HG03571 (cell line): ENCODE measurements at regions not wholly inside any gene's neighbourhood (a gene's known extent, or its start where the extent isn't known, plus 50 kb on each side); places are given as distances from the start of the nearest gene placed in this dataset.

Source experiments
- ATAC-seq: cut with Tn5 transposase; IDR thresholded peaks from one replicate; pipeline ENCODE4 v1.9.1; 2021; ENCODE audit not compliant: unreplicated experiment

DNA sequence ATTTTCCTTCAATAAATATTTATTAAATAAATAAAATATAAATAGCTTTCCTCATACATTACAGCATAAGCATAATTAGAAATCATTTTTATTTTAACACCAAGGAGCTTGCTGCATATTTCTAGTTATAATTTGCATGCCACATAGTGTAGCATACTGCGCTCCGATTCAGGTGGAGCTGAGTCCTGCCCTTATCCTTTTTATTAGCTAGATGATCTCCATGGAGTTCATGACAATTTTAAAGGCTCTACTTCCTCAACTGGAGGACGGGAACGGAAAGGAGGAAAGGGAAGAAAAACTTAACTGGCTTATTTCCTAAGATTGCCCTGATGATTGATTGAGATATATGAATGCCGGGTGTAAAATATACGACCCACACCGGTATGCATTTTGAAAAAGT, 385.2 kb downstream of the PLK2 start:
- ATAC-seq: no peak

DNA sequence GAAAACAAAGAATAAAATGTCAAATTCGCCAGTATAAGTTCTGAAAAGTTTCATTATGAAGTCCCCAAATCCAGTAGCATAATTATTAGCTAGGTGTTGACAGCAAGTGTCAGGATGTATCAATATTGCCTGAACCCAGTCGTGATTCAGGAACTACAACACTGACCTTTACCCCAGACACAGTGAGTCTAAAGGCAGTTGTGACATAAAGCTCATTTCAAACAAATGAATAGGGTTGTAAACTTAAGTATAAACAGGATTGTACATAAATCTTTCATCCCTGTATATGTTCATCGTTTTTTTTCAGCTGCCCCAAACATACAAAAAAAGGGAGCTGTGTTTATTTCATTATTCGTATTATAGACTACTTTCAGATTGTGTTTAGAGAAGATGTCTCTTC, 385.7 kb downstream of the PLK2 start:
- no peak for ATAC-seq

DNA sequence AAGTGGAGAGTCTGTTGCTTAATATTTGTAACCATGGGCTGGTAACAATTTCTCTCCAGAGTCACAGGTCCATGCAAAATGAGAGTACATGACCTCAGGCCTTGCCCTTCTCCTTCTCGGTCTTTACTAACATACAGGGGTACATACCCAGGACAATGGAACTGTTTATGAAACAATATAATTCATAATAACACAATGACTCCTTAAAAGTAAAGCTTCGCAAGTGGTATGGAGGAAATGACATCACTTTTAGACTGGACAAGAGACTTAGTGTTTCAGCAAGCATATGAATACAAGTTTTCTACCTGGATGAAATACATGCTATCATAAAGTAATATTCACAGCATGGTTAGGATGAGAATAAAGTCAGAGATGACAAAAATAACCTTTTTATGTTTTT, 386.6 kb downstream of the PLK2 start:
- ATAC-seq: no peak

DNA sequence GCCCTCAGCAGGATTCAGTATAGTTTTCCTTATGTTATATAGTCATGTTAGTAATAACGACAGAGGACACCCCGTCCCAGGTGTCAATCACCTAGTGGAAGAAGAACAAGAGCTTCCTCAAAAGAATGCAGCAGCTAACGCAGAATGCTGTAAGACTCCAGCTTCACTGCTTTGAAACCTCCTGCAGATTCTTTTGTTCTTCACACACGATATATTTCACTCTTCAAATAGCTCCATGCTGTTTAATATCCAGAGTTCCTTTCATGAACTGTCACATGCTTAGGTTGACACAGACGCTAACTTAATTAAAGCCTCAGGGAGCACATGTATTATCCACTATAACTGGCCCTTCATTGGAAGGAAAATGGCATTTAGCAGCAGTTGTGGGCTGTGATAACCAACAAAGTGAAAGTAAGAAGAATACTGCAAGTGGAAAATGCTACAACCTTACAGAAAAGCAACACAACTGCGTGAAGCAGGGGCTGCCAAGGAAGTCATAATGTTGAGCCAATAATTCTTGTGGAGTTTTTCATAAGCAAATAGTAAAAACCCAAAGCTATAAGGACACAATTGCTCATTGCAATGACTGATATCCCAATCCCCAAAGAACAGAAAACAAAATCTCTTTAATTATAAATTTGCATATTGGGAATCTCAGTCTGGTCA, 387.5 kb downstream of the PLK2 start:
- ATAC-seq: no peak

DNA sequence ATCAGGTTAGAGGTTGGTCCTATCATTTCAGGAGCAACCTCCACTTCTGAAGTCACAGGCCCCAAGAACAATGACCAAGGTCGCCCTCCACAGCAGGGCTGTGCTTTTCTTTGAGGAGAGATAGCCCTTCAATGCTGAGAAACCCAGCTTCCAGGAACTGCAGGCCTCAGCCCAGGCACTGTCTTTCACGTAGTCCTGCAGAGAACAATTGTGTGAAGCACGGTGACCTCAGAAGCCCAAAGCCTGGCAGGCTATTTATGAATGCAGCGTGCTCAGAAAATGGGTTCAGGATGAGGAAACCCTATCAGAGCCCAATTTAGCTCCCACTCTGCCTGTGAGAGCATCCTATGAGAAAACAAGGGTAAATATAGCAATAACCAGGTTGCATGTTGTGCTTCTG, 388.3 kb downstream of the PLK2 start:
- no peak for ATAC-seq

DNA sequence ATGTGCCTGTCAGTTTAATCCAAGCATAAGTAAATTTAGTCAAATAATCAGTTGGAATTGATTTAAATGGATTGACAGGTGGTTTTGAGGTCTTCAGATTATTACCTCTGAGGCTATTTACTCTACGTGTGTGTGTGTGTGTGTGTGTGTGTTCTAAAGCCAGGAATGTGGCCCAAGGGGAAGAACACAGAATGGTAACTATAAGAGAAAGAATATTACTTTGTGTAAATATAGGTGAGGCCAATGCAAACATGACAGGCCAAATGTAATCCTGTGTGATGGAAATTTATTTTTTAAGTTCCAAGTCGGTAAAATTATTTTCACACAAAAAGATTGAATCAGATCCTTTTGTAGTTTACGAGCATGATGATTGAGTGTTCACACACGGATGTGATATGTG, 390.0 kb downstream of the PLK2 start:
- ATAC-seq: no peak

DNA sequence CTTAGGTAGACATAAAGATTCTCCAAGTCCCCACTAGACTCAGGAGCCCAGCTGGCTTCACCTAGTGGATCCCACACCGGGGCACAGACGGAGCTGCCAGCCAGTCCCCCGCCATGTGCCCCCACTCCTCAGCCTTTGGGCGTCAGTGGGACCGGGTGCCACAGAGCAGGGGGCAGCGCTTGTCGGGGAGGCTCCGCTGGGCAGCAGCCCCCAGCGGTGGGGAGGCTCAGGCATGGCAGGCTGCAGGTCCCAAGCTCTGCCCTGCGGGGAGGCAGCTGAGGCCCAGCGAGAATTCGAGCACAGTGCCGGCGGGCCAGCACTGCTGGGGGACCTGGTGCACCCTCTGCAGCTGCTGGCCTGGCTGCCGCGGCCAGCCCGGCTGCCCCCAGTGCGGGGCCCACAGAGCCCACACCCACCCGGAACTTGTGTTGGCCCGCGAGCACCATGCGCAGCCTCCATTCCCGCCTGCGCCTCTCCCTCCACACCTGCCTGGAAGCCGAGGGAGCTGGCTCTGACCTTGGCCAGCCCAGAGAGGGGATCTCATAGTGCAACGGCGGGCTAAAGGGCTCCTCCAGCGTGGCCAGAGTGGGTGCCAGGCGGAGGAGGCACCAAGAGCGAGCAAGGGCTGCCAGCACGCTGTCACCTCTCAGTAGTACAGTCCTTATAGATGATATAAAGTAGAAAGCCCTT, 390.7 kb downstream of the PLK2 start:
- ATAC-seq: no peak

DNA sequence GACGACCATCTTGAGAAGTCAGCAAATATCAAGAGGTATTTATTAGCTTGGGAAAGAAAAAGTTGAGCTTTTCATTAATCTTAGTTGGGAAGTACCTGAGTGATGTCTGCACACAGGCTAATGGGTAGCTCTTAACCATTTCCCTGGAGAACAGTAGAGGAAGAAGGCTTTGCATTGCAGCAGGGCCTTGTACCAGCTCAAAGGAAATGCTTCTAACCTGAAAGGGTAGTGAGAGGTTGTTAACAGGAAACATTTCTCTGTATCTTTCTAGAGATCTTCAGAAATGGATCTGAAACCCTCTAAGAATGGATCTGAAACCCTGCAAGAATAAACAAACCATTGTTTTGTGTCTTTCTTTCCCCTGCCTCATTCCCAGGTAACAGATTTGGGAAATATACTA, 393.3 kb downstream of the PLK2 start:
- ATAC-seq: no peak

DNA sequence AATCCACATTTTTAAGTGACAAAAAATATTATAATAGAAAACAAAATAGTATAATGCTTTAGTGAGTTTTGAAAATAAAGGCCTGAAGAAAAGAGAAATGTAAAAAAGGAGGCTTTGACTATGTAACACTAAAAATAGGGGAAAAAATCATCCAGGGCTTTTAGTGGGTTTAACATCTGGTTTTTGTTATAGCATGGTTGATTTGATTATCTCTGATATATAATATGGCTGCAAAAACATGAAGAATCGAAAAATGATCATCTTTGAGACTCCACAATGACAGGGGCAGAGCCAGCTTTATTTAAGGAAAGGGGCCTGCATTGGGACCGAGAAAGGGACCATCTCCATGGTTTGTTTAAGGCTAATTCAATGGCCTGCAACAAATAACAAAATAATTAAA, 393.8 kb downstream of the PLK2 start:
- no peak for ATAC-seq

DNA sequence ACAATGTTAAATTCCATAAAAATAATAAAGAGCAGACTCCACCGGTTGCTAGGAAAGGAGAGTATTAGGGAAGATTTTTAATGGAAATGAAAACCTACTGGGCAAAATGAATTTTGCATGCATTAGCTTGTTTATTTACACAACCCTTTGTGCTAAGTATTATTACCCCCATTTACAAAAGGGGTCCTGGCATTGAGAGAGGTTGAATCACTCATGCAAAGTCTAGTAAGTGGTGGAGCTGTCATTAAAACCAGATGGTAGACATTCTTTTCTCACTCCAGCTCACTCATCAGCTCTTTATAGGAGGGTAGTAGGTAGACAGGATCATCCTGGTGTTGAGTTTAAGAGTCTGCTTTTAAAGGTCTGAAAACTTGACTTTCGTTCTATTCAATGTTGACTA, 395.1 kb downstream of the PLK2 start:
- no peak for ATAC-seq

DNA sequence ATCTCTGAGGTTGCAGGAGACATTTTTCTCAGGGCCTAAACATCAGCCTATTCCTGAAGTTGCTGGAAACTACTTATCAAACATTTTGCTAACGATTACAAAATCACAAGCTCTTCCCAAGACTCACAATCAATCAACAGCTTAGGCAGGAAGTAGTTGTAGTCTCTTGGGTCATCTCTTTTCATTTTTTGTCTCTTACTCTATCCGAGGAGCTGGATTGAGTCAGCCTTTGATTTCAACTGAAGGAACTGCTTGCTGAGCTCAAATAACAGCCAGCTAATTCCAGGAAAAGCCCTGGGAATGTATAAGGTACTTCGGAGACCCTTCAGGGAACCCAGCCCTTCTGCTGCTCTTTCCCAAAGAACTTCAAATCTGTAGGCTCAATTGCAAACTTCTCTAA, 398.9 kb downstream of the PLK2 start:
- ATAC-seq: no peak

DNA sequence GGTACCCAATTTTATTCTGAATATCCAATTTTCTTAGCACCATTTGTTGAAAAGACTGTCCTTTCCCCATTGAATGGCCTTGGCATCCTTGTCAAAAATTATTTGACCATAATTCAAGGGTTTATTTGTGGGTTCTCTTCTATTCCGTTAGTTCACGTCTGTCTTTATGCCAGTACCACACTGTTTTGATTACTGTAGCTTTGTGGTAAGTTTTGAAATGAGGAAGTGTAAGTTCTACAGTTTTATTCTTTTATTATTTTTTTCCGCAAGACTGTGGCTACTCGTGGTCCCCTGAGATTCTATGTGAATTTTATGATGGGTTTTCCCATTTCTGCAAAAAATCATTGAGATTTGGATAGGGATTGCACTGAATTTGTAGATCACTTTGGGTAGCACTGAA, 402.6 kb downstream of the PLK2 start:
- no peak for ATAC-seq

DNA sequence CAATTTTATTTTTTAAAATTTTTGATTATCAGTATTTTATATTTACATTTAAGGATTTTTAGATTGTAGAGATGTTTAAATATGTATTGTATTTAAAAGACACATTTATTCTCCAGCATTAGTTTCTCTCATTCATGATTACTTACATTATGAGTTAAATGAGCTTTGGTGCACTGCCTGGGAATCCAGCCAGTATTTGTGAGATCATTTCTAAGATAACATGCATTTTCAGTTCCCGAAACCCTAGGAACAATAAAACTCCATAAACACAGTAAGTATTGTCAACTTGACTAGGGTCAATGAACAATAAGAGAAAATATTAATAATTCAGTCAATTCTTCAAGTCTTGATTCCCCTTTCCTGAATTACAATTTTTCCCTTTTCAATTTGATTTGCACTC, 403.3 kb downstream of the PLK2 start:
- no peak for ATAC-seq

DNA sequence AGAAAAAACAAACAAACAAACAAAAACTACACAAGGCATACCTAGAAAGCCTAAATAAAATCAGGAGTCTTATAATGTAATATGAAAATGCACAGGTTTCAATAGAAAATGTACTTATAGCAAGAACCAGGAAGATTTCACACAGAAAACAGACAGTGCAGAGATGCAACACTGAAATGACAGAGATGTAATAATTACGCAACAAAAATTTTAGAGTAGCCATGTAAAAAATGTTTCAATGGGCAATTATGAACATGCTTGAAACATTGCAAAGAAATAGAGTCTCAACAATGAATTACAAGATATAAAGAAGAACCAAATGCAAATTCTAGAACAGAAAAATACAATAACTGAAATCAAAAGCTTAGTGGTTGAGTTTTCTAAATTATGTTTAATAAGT, 405.9 kb downstream of the PLK2 start:
- no peak for ATAC-seq

DNA sequence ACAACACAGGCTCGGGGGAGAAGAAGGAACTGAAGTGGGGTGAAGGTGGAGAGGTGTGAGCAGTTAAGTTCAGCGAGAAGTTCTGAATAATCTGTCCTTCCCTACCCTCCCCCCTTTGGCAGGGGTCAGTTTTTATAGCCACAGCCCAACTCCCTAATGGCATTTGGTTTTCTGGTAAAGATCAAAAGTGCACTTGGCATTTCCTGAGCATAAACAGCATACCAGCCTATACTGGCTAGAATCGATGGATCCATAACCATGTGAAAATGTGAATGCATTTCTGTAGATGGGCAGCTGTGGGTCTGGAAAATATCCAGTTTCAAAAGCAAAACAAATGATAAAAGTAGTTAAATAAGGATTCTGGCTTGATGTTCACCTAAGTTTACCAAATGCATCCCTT, 410.9 kb downstream of the PLK2 start:
- no peak for ATAC-seq

DNA sequence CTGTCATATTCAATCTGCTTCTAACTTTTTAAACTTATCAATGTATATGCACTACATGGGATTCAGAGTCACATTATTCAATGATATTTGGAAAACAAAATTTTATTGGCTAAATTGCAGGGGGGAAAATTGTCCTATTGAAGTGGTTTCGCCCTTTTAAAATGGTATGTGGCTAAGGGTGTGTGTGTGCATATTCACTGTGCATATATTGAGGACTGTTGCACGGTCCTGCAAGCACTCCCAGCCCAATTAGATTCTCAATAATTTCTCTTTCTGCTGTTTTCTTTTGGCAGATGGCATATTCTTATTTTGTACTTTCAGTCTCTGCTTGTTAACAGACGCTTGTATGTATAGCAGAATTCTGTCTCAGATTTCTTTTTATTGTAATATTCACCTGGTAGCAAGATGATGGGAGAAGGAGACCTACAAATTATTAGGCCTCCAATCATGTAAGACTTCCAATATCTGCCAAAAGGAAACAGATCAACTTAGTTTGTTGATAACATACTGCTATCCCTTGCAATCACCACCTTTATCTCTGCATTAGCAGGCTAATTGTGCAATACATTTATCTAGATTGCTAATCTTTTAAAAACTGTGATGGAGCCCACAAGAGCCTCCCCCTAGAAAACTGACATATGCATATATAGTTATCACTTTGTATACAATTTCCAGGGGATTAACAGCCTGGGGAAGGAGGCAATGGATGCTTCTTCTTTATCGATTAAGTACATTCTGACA, 411.5 kb downstream of the PLK2 start:
- ATAC-seq: no peak

DNA sequence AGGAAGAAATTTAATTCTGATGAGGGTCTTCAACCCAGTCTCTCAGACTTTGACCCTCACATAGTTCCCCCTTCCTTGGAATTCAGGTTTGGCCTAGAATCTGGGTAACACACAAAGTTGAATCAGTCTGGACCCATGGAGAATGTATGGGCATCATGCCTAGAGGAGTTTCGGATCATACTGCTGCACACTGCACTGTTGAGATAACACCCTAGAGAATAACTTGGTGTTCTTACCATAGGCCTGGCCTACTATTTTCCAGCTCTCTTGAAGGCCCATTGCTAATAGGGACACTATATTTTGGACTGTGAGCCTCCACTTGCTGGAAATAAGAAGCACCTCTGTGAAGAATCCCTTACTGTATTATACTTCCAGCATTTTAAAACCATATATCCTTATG, 413.5 kb downstream of the PLK2 start:
- no peak for ATAC-seq

DNA sequence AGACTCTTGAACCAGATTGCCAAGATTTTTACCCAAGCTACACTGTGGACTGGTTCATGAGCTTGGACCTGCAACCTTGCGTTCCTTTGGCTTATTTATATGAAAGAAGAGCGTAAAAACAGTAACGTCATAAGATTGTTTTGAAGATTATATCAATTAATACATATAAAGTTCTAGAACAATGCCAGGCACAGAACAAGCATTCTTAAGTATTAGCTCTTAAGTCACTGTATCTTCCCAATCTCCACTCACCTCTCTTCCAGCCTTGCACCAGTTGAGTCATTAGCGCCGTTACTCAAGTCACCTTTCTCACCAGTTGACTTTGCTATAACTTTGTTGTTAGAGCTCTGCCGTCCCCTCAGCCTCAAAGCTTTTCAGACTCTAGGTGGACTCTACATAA, 415.7 kb downstream of the PLK2 start:
- no peak for ATAC-seq

DNA sequence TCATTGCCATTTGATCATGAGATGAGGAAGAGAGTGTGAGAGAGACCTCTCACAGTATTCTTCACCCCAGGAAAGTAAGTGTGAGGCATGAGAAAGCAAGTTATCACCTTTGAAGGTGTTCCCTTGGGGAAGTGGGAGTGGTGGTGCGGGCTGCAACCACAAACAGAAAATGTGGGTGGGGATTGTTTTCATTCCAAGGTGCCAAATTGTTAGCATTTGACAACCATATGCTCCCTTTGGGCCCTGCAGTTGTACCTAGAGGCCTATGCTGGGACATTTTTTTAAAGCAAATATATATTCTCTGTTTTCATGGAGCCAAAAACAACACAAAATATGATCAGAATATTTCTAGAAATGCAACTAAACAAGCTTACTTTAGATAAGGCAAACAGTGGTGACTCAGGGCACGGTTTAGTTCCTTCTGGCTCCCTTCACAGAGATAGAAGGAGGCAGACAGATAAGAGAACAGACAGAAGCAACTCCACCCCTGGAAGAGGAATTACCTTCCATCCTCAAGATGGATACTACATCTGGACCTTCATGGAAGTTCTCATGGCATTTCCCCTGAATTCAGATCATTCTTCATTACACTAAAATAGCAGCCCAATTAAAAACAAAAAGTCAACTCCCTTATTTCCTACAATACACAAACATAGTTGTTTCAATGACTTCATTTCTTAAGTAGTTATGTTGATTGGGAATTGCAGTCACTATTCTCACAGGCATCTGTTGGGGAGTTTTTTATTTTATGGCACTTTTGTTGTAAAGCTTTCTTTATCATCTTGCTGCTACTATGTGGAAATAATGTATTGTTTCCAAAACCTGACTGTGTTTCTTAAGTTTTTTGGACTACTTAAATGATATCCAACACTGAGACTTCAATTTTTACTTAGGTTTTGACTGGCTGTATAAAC, 416.6 kb downstream of the PLK2 start:
- no peak for ATAC-seq

DNA sequence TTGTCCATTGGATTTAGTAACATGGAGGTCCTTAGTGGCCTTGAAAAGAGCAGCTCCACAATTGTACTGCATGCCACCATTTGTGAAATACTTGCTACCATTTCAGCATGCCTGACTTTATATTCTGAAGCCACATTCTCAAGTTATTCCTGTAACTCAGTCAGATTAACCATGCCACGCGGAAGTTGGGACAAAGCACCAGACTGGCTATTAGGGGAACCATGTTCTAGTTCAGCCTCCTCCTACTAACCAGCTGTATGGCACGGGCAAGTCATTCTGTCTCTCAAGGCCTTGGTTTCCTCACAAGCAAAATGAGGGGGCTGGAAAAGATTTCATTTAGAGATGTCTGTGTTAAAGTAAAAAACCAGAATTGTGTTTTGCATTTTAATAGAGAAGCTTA, 418.0 kb downstream of the PLK2 start:
- ATAC-seq: no peak

DNA sequence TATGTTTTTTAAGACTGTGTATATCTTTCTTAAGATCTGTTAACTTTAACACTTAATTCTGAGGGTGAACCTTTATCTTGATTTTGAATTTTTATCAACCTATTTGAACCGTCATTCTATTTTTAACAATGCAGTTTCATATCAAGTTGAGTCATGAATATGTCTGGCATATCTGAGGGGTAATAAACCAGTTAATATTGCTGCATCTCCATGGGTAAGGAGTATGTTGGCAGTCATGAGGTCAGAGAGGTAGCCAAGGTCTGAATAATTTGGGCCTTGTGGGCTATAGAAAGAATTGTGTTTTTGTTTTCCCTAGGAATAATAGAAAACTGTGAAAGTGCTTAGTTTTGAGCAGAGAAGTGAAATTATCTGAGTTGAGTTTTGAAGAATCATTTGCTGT, 419.0 kb downstream of the PLK2 start:
- no peak for ATAC-seq
